Effector memory CD4-positive, alpha-beta T cell (primary cell): ENCODE measurements at regions not wholly inside any gene's neighbourhood (a gene's known extent, or its start where the extent isn't known, plus 50 kb on each side); places are given as distances from the start of the nearest gene placed in this dataset.

ENCODE experiments used
- DNase-seq, 3 donors: peaks; one replicate each; pipeline ENCODE4 v3.0.0-alpha.2; 2020
- H3K27ac ChIP-seq: 2 replicates; pipeline ENCODE4 v1.7.0; 2013; ENCODE audit warnings: mild to moderate bottlenecking, low read length, moderate library complexity; ENCODE audit not compliant: insufficient read depth, poor library complexity, severe bottlenecking
- H3K27me3 ChIP-seq: replicated peaks from 2 replicates; pipeline ENCODE4 v1.7.0; 2013; ENCODE audit warnings: mild to moderate bottlenecking, low read length; ENCODE audit not compliant: insufficient read depth, control insufficient read depth, poor library complexity, severe bottlenecking
- H3K36me3 ChIP-seq: 2 replicates; pipeline ENCODE4 v1.7.0; 2013; ENCODE audit warnings: mild to moderate bottlenecking, low read length, moderate library complexity; ENCODE audit not compliant: control insufficient read depth, insufficient read depth
- H3K4me1 ChIP-seq: 2 replicates; pipeline ENCODE4 v1.7.0; 2013; ENCODE audit warnings: low read length, mild to moderate bottlenecking; ENCODE audit not compliant: control insufficient read depth, insufficient read depth, poor library complexity, severe bottlenecking
- H3K4me3 ChIP-seq: 2 replicates; pipeline ENCODE4 v1.7.0; 2013; ENCODE audit warnings: low read length, low read depth, mild to moderate bottlenecking; ENCODE audit not compliant: insufficient read depth, poor library complexity, severe bottlenecking
- H3K9me3 ChIP-seq: 2 replicates; pipeline ENCODE4 v1.7.0; 2013; ENCODE audit warnings: mild to moderate bottlenecking, low read length, moderate library complexity; ENCODE audit not compliant: control insufficient read depth

DNA sequence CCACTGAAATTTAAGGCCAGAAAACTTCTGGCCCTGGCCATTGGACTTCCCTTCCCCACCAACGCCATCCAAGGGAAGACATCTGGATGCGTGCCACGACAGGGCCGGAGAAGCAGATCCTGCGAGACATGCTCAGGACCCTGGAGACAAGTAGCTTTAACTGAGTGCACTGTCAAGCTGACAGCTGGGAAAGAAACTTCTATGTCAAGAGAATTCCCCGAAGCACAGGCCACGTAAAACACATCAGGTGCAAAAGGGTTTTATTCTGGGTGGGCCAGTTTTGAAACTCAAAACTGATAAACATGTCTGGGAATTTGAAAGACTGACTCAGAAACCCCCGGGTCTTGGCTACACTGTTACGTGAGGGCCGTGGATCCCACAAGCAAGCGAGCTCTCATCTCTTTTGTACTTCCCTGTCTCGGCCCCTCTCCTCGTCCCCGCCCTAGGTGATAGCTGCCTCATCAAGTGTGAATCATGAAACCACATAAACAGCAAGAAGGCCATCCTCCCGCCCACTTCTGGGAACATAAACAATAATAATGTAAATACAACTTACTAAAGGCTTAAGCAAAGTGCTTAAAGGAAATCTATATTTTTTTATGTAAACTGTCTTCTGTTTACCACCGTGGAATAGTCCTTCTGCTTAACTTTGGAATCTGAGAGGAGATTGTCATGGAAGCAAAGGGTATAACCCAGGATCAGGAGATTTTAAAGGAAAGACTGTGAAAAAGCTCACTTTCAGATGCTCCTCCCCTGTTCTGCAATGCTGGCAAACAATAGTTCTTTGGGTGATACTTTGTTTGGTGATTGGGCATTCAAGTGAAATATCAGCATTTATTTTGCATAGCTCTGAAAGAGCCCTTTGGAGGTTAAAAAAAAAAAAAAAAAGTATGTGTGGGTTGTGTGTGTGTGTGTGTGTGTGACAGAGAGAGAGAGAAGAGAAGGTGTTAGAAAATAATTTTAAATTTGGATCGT, 406.0 kb upstream of the MAF start:
- H3K27me3 ChIP-seq: no peaks in the 10 kb centered on the region
- H3K27ac ChIP-seq: no peak overlapping the region
- H3K9me3 ChIP-seq: no peaks in the 10 kb centered on the region
- H3K36me3 ChIP-seq: no peaks in the 10 kb centered on the region
- no peak overlapping the region for H3K4me3 ChIP-seq
- no peak for DNase-seq
- no peaks in the 10 kb centered on the region for H3K4me1 ChIP-seq

DNA sequence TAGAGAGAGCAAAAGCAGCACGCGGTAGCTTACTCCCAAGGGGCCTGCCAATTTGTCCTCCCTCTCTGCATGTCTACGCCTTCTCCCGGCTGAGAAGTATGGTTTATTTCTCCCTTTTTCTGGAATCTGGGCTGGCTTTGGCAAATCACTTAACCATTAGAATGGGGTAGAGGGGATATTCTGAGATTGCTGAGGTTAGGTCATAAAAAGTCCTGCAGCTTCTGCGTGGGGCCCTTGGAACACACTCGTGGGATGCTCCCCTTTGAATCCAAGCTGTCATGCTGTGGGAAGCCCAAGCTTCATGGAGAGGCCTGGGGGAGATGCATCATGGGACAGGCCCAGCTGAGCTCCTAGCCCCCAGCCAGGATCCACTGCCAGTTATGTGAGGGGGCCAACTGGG, 403.6 kb upstream of the MAF start:
- no peak for DNase-seq
- Histone ChIP-seq H3K4me3 (no peak overlapping the region), H3K27me3 (no peaks in the 10 kb centered on the region), H3K9me3 (no peaks in the 10 kb centered on the region), H3K36me3 (no peaks in the 10 kb centered on the region), H3K27ac (no peak overlapping the region), H3K4me1 (no peaks in the 10 kb centered on the region)

DNA sequence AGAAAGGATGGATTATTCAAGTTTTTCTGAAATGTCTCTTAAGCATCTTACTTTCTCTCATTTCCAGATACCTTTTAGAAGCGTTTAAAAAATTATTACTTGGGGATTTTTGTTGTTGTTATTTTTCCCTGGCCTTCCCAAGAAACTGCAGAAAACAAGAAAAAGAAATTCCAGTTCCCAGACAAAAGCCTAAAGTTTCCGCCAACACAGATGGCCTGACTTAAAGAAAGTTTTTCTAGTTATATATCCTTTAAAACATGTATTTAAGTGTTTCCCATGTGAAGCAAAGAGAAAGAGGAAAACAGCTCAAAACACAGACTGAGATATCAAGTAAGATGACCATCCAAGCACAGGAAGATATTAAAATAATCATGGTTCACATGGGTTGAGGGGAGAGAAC, 401.7 kb upstream of the MAF start:
- no peaks in the 10 kb centered on the region for H3K27me3 ChIP-seq
- H3K27ac ChIP-seq: no peak overlapping the region
- no peaks in the 10 kb centered on the region for H3K4me1 ChIP-seq
- DNase-seq: no peak
- no peaks in the 10 kb centered on the region for H3K9me3 ChIP-seq
- H3K36me3 ChIP-seq: no peaks in the 10 kb centered on the region
- H3K4me3 ChIP-seq: no peak overlapping the region

DNA sequence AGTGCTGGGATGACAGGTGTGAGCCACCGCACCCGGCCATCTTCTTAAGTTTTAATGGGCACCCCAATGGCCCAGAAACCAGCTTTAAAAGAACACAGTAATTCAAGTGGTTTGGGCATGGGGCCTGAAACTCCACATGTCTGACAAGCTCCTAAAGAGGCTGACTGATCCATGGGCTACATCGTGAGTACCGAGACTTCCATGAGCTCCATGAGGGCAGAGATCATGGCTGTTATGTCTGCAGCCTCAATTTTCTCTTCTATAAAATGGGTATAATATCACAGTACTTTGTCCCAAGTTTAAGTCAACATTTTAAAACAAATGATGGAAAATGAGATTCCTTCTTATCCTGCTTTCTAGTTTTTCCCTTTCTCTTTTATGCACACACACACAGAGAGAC, 397.6 kb upstream of the MAF start:
- Histone ChIP-seq H3K36me3 (no peaks in the 10 kb centered on the region), H3K4me3 (no peak overlapping the region), H3K27me3 (no peaks in the 10 kb centered on the region), H3K4me1 (no peaks in the 10 kb centered on the region), H3K27ac (no peak overlapping the region), H3K9me3 (no peaks in the 10 kb centered on the region)
- no peak for DNase-seq

DNA sequence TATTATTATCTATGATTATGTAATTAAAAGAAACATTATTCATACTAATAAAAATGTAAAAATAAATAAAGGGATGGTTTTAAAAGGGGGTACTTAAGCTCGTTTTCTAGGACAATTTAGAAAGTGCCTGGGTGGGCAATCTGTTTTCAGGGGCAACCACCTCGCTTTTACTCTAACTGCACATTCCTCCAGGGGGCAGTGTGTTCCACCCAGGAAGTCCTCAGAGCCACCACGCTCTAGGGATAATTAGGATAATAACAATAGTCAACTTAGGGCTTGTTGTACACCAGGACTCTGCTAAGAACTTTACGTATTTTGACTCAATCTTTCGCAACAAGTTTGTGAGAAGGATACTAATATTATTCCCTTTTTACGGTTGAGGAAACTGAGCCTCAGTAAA, 396.7 kb upstream of the MAF start:
- no peak for DNase-seq
- H3K4me3 ChIP-seq: no peak overlapping the region
- H3K36me3 ChIP-seq: no peaks in the 10 kb centered on the region
- no peaks in the 10 kb centered on the region for H3K9me3 ChIP-seq
- H3K4me1 ChIP-seq: no peaks in the 10 kb centered on the region
- H3K27me3 ChIP-seq: no peaks in the 10 kb centered on the region
- H3K27ac ChIP-seq: no peak overlapping the region

DNA sequence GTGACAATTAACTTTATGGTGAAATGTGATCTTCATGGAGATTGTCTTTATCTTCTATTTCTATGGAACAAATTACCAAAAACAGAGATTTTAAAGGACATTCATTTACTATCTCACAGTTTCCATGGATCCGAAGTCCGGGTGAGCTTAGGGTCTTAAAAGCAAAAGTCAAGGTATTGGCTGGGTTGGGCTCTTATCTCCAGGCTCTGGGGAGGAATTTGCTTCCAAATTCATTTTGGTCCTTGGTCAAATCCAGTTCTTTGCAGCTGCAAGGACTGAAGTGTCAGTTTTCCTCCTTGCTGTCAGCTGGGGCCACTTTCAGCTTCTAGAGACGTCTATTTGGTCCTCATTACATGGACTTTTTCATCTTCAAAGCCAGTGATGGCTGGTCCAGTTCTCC, 395.8 kb upstream of the MAF start:
- H3K36me3 ChIP-seq: no peaks in the 10 kb centered on the region
- no peaks in the 10 kb centered on the region for H3K4me1 ChIP-seq
- no peak overlapping the region for H3K4me3 ChIP-seq
- no peaks in the 10 kb centered on the region for H3K9me3 ChIP-seq
- DNase-seq: no peak
- no peaks in the 10 kb centered on the region for H3K27me3 ChIP-seq
- no peak overlapping the region for H3K27ac ChIP-seq

DNA sequence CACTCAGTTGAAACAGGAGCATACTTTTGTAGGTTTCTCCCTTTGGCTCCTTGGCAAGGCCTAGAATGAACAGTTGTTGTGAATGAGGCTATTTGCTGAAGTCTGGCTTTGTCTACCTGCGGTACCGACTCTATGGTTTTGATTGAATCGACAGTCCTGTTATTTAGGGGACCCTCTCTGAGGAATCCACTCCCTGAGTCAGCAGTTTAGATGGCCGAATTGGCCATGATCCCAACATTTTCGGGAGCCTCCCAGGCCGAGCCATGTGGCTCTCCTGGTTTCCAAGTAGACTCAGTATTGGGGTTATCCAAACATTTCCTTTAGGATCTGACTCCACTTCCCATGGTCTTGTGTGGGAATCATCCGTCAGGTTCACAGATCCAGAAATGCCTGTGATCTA, 394.8 kb upstream of the MAF start:
- DNase-seq: no peak
- Histone ChIP-seq H3K4me3 (no peak overlapping the region), H3K36me3 (no peaks in the 10 kb centered on the region), H3K27me3 (no peaks in the 10 kb centered on the region), H3K4me1 (no peaks in the 10 kb centered on the region), H3K9me3 (no peaks in the 10 kb centered on the region), H3K27ac (no peak overlapping the region)

DNA sequence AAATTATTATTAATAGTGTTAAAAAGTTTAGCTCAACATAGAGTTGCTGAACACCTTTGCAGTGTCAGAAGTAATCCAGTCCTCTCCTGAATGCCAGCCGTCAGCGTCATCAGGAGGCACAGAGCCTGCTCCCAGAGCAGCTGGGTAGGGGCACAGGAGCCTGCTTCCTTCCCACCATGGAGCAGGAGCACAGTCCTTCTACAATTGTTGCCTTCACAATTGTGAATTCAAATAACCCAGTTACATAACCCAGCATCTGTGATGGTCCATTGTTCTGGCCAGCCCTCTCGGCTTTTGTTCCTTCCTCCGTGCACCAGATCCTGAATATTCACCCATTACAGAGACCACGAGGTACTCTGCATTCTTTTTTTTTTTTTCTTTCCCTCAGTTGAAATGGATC, 393.9 kb upstream of the MAF start:
- H3K36me3 ChIP-seq: no peaks in the 10 kb centered on the region
- no peak overlapping the region for H3K4me3 ChIP-seq
- H3K27me3 ChIP-seq: no peaks in the 10 kb centered on the region
- H3K27ac ChIP-seq: no peak overlapping the region
- no peak for DNase-seq
- no peaks in the 10 kb centered on the region for H3K4me1 ChIP-seq
- no peaks in the 10 kb centered on the region for H3K9me3 ChIP-seq

DNA sequence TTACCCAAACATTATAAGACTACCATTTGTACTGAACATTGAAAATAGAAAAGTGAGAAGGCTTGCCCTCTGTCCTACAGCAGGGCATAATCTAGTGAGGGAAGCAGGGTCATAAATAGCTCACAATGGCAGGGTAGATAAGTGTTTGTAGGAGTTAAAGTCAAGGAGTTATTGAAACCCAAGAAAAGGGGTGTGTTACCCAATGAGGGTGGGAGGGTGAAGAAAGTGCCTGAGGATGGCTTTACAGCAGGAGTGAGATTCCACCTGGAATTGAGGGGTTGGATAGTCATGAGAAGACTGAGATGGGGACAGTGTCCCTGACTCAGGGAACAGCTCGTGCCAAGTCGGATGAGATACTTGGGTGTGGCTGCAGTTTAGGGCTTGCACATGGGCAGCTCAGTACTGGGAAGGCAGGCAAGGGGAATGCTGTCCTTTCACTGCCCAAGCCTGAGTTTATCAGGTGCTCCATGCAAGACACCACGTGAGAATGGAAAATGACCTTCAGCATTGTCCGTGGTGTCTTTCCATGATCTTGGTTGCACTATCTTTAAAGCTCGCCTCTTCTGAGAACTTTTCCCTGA, 393.2 kb upstream of the MAF start:
- no peaks in the 10 kb centered on the region for H3K4me1 ChIP-seq
- H3K27ac ChIP-seq: no peak overlapping the region
- no peak overlapping the region for H3K4me3 ChIP-seq
- DNase-seq: no peak
- H3K9me3 ChIP-seq: no peaks in the 10 kb centered on the region
- H3K27me3 ChIP-seq: no peaks in the 10 kb centered on the region
- H3K36me3 ChIP-seq: no peaks in the 10 kb centered on the region

DNA sequence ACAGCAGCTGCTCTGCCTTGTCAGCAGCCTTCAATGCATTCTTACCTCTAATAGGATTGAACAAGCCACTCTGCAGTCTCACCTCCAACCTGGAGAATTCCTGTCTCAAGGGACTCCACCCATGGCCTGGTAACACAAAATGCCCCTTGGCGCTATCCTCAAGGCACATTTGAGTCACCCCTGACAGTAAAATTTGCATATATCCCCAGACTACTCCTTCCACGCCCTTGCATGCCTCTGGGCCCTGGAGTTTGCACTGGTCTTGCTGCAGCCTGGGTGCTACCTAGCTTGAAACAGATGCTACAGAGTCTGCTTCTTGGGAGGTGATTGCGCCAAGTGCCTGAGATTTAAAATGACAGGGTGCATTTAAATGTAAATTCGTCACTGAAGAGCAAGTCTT, 391.4 kb upstream of the MAF start:
- H3K9me3 ChIP-seq: no peaks in the 10 kb centered on the region
- no peak for DNase-seq
- H3K4me3 ChIP-seq: no peak overlapping the region
- no peak overlapping the region for H3K27ac ChIP-seq
- H3K27me3 ChIP-seq: no peaks in the 10 kb centered on the region
- no peaks in the 10 kb centered on the region for H3K36me3 ChIP-seq
- no peaks in the 10 kb centered on the region for H3K4me1 ChIP-seq
